RKO (cell line): ENCODE measurements at regions not wholly inside any gene's neighbourhood (a gene's known extent, or its start where the extent isn't known, plus 50 kb on each side); places are given as distances from the start of the nearest gene placed in this dataset.
A peak's percentile ranks its signal among the peaks of the same experiment; 100 is the strongest.

Experiments
- DNase-seq: peaks from one replicate; pipeline ENCODE4 v3.0.0-alpha.2; 2016; ENCODE audit warnings: low spot score

GRCh38 chr2:8204711-8205110, 477.1 kb upstream of the ID2 start:
- DNase-seq: peak; percentile 17

GRCh38 chr2:8209494-8209893, 472.4 kb upstream of the ID2 start:
- DNase-seq: no peak

- DNase-seq: no peak
Measured at GRCh38 chr2:8211384-8211783, 470.5 kb upstream of the ID2 start.

GRCh38 chr2:8212239-8212638, 469.6 kb upstream of the ID2 start:
- DNase-seq: no peak

- no peak for DNase-seq
Measured at GRCh38 chr2:8214036-8214615, 467.7 kb upstream of the ID2 start.

- no peak for DNase-seq
Measured at GRCh38 chr2:8215159-8215863, 466.5 kb upstream of the ID2 start.

GRCh38 chr2:8215982-8216381, 465.9 kb upstream of the ID2 start:
- DNase-seq: no peak

GRCh38 chr2:8216397-8216796, 465.5 kb upstream of the ID2 start:
- no peak for DNase-seq

- DNase-seq: no peak
Measured at GRCh38 chr2:8217468-8218030, 464.3 kb upstream of the ID2 start.

- DNase-seq: no peak
Measured at GRCh38 chr2:8219096-8219495, 462.8 kb upstream of the ID2 start.

- DNase-seq: no peak
Measured at GRCh38 chr2:8219631-8220355, 462.1 kb upstream of the ID2 start.

- no peak for DNase-seq
Measured at GRCh38 chr2:8222979-8223694, 458.7 kb upstream of the ID2 start.

GRCh38 chr2:8223695-8224346, 458.0 kb upstream of the ID2 start:
- DNase-seq: no peak

- DNase-seq: no peak
Measured at GRCh38 chr2:8224347-8225190, 457.3 kb upstream of the ID2 start.

- no peak for DNase-seq
Measured at GRCh38 chr2:8225266-8225665, 456.6 kb upstream of the ID2 start.

GRCh38 chr2:8225798-8226197, 456.1 kb upstream of the ID2 start:
- no peak for DNase-seq

GRCh38 chr2:8229546-8229986, 452.3 kb upstream of the ID2 start:
- DNase-seq: peak; percentile 41

- DNase-seq: no peak
Measured at GRCh38 chr2:8230466-8230865, 451.4 kb upstream of the ID2 start.

GRCh38 chr2:8231902-8232301, 450.0 kb upstream of the ID2 start:
- DNase-seq: no peak

GRCh38 chr2:8232871-8233270, 449.0 kb upstream of the ID2 start:
- no peak for DNase-seq

- DNase-seq: no peak
Measured at GRCh38 chr2:8234253-8234652, 447.6 kb upstream of the ID2 start.
